Activated T-cell treated with anti-CD3 and anti-CD28 coated beads for 24 hours (primary cell): ENCODE measurements at regions not wholly inside any gene's neighbourhood (a gene's known extent, or its start where the extent isn't known, plus 50 kb on each side); places are given as distances from the start of the nearest gene placed in this dataset.

Experiments used
- DNase-seq: peaks from one replicate; pipeline ENCODE4 v3.0.0-alpha.2; 2020; ENCODE audit warnings: low read depth

GRCh38 chr6:14321992-14322772 lies 204.6 kb downstream of the CD83 start:
- DNase-seq, result no peak

- no peak for DNase-seq
Observed at GRCh38 chr6:14322841-14323240, 205.3 kb downstream of the CD83 start.

- no peak for DNase-seq
Observed at GRCh38 chr6:14326774-14327173, 209.2 kb downstream of the CD83 start.

GRCh38 chr6:14328163-14328562 lies 210.6 kb downstream of the CD83 start:
- no peak for DNase-seq

GRCh38 chr6:14333556-14334305 lies 216.2 kb downstream of the CD83 start:
- DNase-seq, result no peak

GRCh38 chr6:14335071-14335470 lies 217.5 kb downstream of the CD83 start:
- DNase-seq, result no peak

GRCh38 chr6:14337152-14337551 lies 219.6 kb downstream of the CD83 start:
- DNase-seq, result no peak

GRCh38 chr6:14339172-14339571 lies 221.6 kb downstream of the CD83 start:
- DNase-seq, result no peak

GRCh38 chr6:14339711-14340584 lies 222.4 kb downstream of the CD83 start:
- DNase-seq, result no peak

- no peak for DNase-seq
Observed at GRCh38 chr6:14344486-14344885, 226.9 kb downstream of the CD83 start.

- no peak for DNase-seq
Observed at GRCh38 chr6:14348389-14348788, 230.8 kb downstream of the CD83 start.

- DNase-seq, result no peak
Observed at GRCh38 chr6:14349507-14349906, 231.9 kb downstream of the CD83 start.

GRCh38 chr6:14350210-14350609 lies 232.6 kb downstream of the CD83 start:
- DNase-seq, result no peak

GRCh38 chr6:14353281-14353680 lies 235.7 kb downstream of the CD83 start:
- DNase-seq, result no peak

- no peak for DNase-seq
Observed at GRCh38 chr6:14353798-14354197, 236.2 kb downstream of the CD83 start.

GRCh38 chr6:14354919-14355572 lies 237.5 kb downstream of the CD83 start:
- peak; percentile 23 for DNase-seq

- no peak for DNase-seq
Observed at GRCh38 chr6:14359438-14359837, 241.9 kb downstream of the CD83 start.

- no peak for DNase-seq
Observed at GRCh38 chr6:14360565-14360964, 243.0 kb downstream of the CD83 start.

GRCh38 chr6:14361297-14361696 lies 243.7 kb downstream of the CD83 start:
- no peak for DNase-seq

GRCh38 chr6:14361956-14362587 lies 244.5 kb downstream of the CD83 start:
- DNase-seq, result no peak

- DNase-seq, result no peak
Observed at GRCh38 chr6:14364370-14364769, 246.8 kb downstream of the CD83 start.

- no peak for DNase-seq
Observed at GRCh38 chr6:14365393-14365792, 247.8 kb downstream of the CD83 start.
